ENCODE measurements at regions not wholly inside any gene's neighbourhood (a gene's known extent, or its start where the extent isn't known, plus 50 kb on each side); places are given as distances from the start of the nearest gene placed in this dataset.

GRCh38 chr5:136750224-136750862, 385.0 kb upstream of the TRPC7 start:
- Histone ChIP-seq H3K4me3 (ENCODE audit: low read depth in 2 of 2, low read length in 1 of 2) (no peak overlapping the region), H3K9ac (no peak overlapping the region), H3K79me2 (ENCODE audit: insufficient read depth) (no peaks in the 10 kb centered on the region), H3K4me2 (no peak overlapping the region), H3K9me3 (no peaks in the 10 kb centered on the region), H3K9me2 (no peaks in the 10 kb centered on the region), H3K4me1 (ENCODE audit: control insufficient read depth in 1 of 2, insufficient read depth in 2 of 2, low read depth in 1 of 2, low read length in 1 of 2) (no peaks in the 10 kb centered on the region), H3K36me3 (replicated peaks in 1 of 2; ENCODE audit: control insufficient read depth in 1 of 2, insufficient read depth in 2 of 2, low read length in 1 of 2) (no peaks in the 10 kb centered on the region), H2AFZ (ENCODE audit: low read depth) (no peak overlapping the region), H3K27ac (ENCODE audit: low read depth in 2 of 2, low read length in 1 of 2) (no peak overlapping the region), H4K20me1 (ENCODE audit: insufficient read depth) (no peaks in the 10 kb centered on the region), H3F3A (replicated peaks; ENCODE audit: insufficient read depth) (no peaks in the 10 kb centered on the region), H3K27me3 (ENCODE audit: insufficient read depth) (no peaks in the 10 kb centered on the region)
- DNase-seq, result no peak
- POLR2A ChIA-PET, result no interaction called here
- WGBS (ENCODE audit: low lambda C conversion rate), result 32% methylated on average over 5 of the region's 5 CpGs
- CTCF ChIA-PET, result interaction anchor here (0.6 to 1.7 kb wide), 2 partner anchors 18 to 20 kb away, joined by 3 to 8 read pairs; no protein-coding TSS in a partner anchor
- TF ChIP-seq RXRA (IDR thresholded peaks at IDR 0.05; ENCODE audit: borderline replicate concordance, low read depth) (no peak), USF1 (IDR thresholded peaks at IDR 0.05; ENCODE audit: borderline replicate concordance, low read depth) (no peak), TEAD4 (IDR thresholded peaks at IDR 0.05; ENCODE audit: borderline replicate concordance, insufficient read depth) (no peak), RAD21 (IDR thresholded peaks at IDR 0.05; ENCODE audit: low read length) (no peak), ELF1 (IDR thresholded peaks at IDR 0.05) (no peak), IRF3 (IDR thresholded peaks at IDR 0.05; ENCODE audit: low read depth, low read length) (no peak), EZH2phosphoT487 (IDR thresholded peaks at IDR 0.05; ENCODE audit: borderline replicate concordance, low read depth) (no peak), POLR2AphosphoS5 (IDR thresholded peaks at IDR 0.05; ENCODE audit: low read depth, low read length) (no peak), JUND (IDR thresholded peaks at IDR 0.05) (no peak), NFIC (IDR thresholded peaks at IDR 0.05; ENCODE audit: borderline replicate concordance) (no peak), SMC3 (IDR thresholded peaks at IDR 0.05; ENCODE audit: low read depth, low read length) (no peak), FOXM1 (IDR thresholded peaks at IDR 0.05; ENCODE audit: low read depth) (no peak), SIN3A (IDR thresholded peaks at IDR 0.05; ENCODE audit: borderline replicate concordance, low read depth, low read length) (no peak), CHD2 (IDR thresholded peaks at IDR 0.05; ENCODE audit: low read length, partially characterized antibody) (no peak), MXI1 (IDR thresholded peaks at IDR 0.05; ENCODE audit: low read depth, low read length) (no peak), TCF12 (IDR thresholded peaks at IDR 0.05) (no peak)

GRCh38 chr5:136749016-136749415, 383.7 kb upstream of the TRPC7 start:
- DNase-seq, result no peak
- H2AFZ ChIP-seq (ENCODE audit: low read depth), result no peak overlapping the region
- no peak overlapping the region for H3K4me2 ChIP-seq
- no peaks in the 10 kb centered on the region for H3K79me2 ChIP-seq (ENCODE audit: insufficient read depth)
- CTCF ChIA-PET, result interaction anchor here (1.7 kb wide), 1 partner anchor 21 kb away, joined by 8 read pairs; no protein-coding TSS in a partner anchor
- H3K9me3 ChIP-seq, result no peaks in the 10 kb centered on the region
- H3K9me2 ChIP-seq, result no peaks in the 10 kb centered on the region
- POLR2A ChIA-PET, result no interaction called here
- H3K9ac ChIP-seq, result no peak overlapping the region
- H3K27me3 ChIP-seq (ENCODE audit: insufficient read depth), result no peaks in the 10 kb centered on the region
- H3K36me3 ChIP-seq (replicated peaks in 1 of 2; ENCODE audit: control insufficient read depth in 1 of 2, insufficient read depth in 2 of 2, low read length in 1 of 2), result no peaks in the 10 kb centered on the region
- no peaks in the 10 kb centered on the region for H3F3A ChIP-seq (replicated peaks; ENCODE audit: insufficient read depth)
- no peaks in the 10 kb centered on the region for H4K20me1 ChIP-seq (ENCODE audit: insufficient read depth)
- no peak overlapping the region for H3K27ac ChIP-seq (ENCODE audit: low read depth in 2 of 2, low read length in 1 of 2)
- H3K4me1 ChIP-seq (ENCODE audit: control insufficient read depth in 1 of 2, insufficient read depth in 2 of 2, low read depth in 1 of 2, low read length in 1 of 2), result no peaks in the 10 kb centered on the region
- WGBS (ENCODE audit: low lambda C conversion rate), result 79% methylated on average over 1 of the region's 1 CpG
- H3K4me3 ChIP-seq (ENCODE audit: low read depth in 2 of 2, low read length in 1 of 2), result no peak overlapping the region
- no peak for TF ChIP-seq RFX5 (IDR thresholded peaks at IDR 0.05; ENCODE audit: low read length)
- no peak for TF ChIP-seq POLR2AphosphoS5 (IDR thresholded peaks at IDR 0.05; ENCODE audit: low read depth, low read length)
- TF ChIP-seq USF2 (IDR thresholded peaks at IDR 0.05; ENCODE audit: borderline replicate concordance, low read depth, low read length), result no peak
- TF ChIP-seq ELF1 (IDR thresholded peaks at IDR 0.05), result no peak
- no peak for TF ChIP-seq TEAD4 (IDR thresholded peaks at IDR 0.05; ENCODE audit: borderline replicate concordance, insufficient read depth)
- TF ChIP-seq USF1 (IDR thresholded peaks at IDR 0.05; ENCODE audit: borderline replicate concordance, low read depth), result no peak
- no peak for TF ChIP-seq SMC3 (IDR thresholded peaks at IDR 0.05; ENCODE audit: low read depth, low read length)
- no peak for TF ChIP-seq IRF3 (IDR thresholded peaks at IDR 0.05; ENCODE audit: low read depth, low read length)
- no peak for TF ChIP-seq TAF1 (IDR thresholded peaks at IDR 0.05; ENCODE audit: borderline replicate concordance, low read depth, low read length)
- TF ChIP-seq EZH2phosphoT487 (IDR thresholded peaks at IDR 0.05; ENCODE audit: borderline replicate concordance, low read depth), result no peak
- no peak for TF ChIP-seq GABPA (IDR thresholded peaks at IDR 0.05; ENCODE audit: low read depth)
- TF ChIP-seq NFIC (IDR thresholded peaks at IDR 0.05; ENCODE audit: borderline replicate concordance), result no peak
- TF ChIP-seq FOXM1 (IDR thresholded peaks at IDR 0.05; ENCODE audit: low read depth), result no peak

Data from SK-N-SH (cell line).